Esophagus squamous epithelium (tissue), 5 donors: ENCODE measurements at regions not wholly inside any gene's neighbourhood (a gene's known extent, or its start where the extent isn't known, plus 50 kb on each side); places are given as distances from the start of the nearest gene placed in this dataset.

ENCODE experiments used
- DNase-seq: peaks from one replicate; lab custom pipeline; 2025; lab: John Stamatoyannopoulos, UW
- H3K27ac ChIP-seq, 4 donors: fragments of 200-600 bp; sonication (generic); one replicate each; pipeline ENCODE4 v1.5.1; 2016 to 2019; ENCODE audit warnings: mild to moderate bottlenecking in 1 of 4
- H3K27me3 ChIP-seq, 4 donors: fragments of 200-600 bp; sonication (generic); 1 replicate in 3 of 4; 2 replicates in 1 of 4; pipeline versions ENCODE4 v1.5.1 to v1.6.0; 2017 to 2021; ENCODE audit warnings: antibody characterized with exemption in 1 of 4
- H3K36me3 ChIP-seq, 3 donors: fragments of 200-600 bp; sonication (generic); one replicate each; pipeline ENCODE4 v1.5.1; 2016 to 2019
- H3K4me1 ChIP-seq, 3 donors: fragments of 200-600 bp; sonication (generic); one replicate each; pipeline ENCODE4 v1.5.1; 2017 to 2019
- H3K4me3 ChIP-seq, 4 donors: fragments of 200-600 bp; sonication (generic); 1 replicate in 3 of 4; 2 replicates in 1 of 4; pipeline ENCODE4 v1.5.1; 2016 to 2019; ENCODE audit warnings: mild to moderate bottlenecking in 2 of 4, moderate library complexity in 1 of 4
- H3K9me3 ChIP-seq, 3 donors: fragments of 200-600 bp; sonication (generic); one replicate each; pipeline ENCODE4 v1.5.1; 2016 to 2019
- POLR2A ChIP-seq, 4 donors: fragments of 450-650 bp; IDR thresholded peaks; one replicate each; pipeline ENCODE4 v1.6.1; 2017; ENCODE audit warnings: antibody characterized with exemption in 4 of 4, mild to moderate bottlenecking in 4 of 4, moderate library complexity in 3 of 4
- WGBS, 2 donors: methylation state at CpG; one replicate each; pipeline ENCODE4 v1.1.5; 2018; 5-methylcytosine and 5-hydroxymethylcytosine counted together
- intact Hi-C: fragments of 100-400 bp; cut with DNase I; formaldehyde crosslinking; loops from one replicate; pipeline ENCODE4 v1.15.0; 2022
- TF ChIP-seq, protein P1 (sequence below), 6 experiments: fragments of 450-650 bp in 4 of 6; fragments of 200-600 bp in 2 of 6; sonication (generic) in 2 of 6; IDR thresholded peaks; one replicate each; pipeline ENCODE4 v1.5.1; 2016 to 2019; ENCODE audit warnings: antibody characterized with exemption in 6 of 6, mild to moderate bottlenecking in 4 of 6, moderate library complexity in 4 of 6
- donor health status: DM: yes; HTN: yes; CAD: no.

- Histone ChIP-seq H3K27me3 (no peaks in the 10 kb centered on the region), H3K9me3 (no peaks in the 10 kb centered on the region), H3K4me3 (no peak overlapping the region), H3K27ac (no peak overlapping the region), H3K4me1 (peaks cover 0 to 7% (median 0%) of the 10 kb centered on the region in 3 donors), H3K36me3 (no peaks in the 10 kb centered on the region)
- WGBS, 2 donors = 14 to 57% methylated on average over 2 to 3 of the region's 3 CpGs
- intact Hi-C loops = no loop called here
- DNase-seq = no peak
- TF ChIP-seq, protein P1, sequence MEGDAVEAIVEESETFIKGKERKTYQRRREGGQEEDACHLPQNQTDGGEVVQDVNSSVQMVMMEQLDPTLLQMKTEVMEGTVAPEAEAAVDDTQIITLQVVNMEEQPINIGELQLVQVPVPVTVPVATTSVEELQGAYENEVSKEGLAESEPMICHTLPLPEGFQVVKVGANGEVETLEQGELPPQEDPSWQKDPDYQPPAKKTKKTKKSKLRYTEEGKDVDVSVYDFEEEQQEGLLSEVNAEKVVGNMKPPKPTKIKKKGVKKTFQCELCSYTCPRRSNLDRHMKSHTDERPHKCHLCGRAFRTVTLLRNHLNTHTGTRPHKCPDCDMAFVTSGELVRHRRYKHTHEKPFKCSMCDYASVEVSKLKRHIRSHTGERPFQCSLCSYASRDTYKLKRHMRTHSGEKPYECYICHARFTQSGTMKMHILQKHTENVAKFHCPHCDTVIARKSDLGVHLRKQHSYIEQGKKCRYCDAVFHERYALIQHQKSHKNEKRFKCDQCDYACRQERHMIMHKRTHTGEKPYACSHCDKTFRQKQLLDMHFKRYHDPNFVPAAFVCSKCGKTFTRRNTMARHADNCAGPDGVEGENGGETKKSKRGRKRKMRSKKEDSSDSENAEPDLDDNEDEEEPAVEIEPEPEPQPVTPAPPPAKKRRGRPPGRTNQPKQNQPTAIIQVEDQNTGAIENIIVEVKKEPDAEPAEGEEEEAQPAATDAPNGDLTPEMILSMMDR (IDR thresholded peaks at IDR 0.05) = no peak
- TF ChIP-seq POLR2A (IDR thresholded peaks at IDR 0.05) = no peak
Observed at GRCh38 chr4:65019775-65020174, 610.5 kb upstream of the TECRL start.

DNA sequence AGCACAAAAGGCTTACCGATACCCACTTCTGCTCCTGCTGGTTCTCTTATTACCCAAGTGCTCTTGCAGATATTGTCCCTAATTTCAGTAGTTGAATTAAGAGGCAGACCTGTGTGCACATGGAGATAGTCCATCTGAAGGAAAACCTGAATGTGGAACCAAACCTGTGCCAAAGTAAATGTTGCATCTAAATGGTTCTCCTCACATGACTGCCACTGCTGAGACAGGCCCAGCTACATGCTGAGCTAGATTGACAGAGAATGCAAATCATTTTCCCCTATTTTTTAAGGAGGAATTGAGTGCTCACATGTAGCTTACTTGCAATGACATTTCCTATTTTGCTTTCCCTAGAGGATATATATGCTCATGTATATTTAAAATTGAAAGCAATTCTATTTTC lies 609.1 kb upstream of the TECRL start:
- Histone ChIP-seq H3K9me3 (no peaks in the 10 kb centered on the region), H3K4me1 (no peaks in the 10 kb centered on the region), H3K4me3 (no peak overlapping the region), H3K27ac (no peak overlapping the region), H3K36me3 (no peaks in the 10 kb centered on the region), H3K27me3 (no peaks in the 10 kb centered on the region)
- WGBS, 2 donors = 78 to 100% methylated on average over 1 of the region's 1 CpG
- TF ChIP-seq, protein P1 (IDR thresholded peaks at IDR 0.05) = no peak
- TF ChIP-seq POLR2A (IDR thresholded peaks at IDR 0.05) = no peak
- no peak for DNase-seq
- intact Hi-C loops = no loop called here

DNA sequence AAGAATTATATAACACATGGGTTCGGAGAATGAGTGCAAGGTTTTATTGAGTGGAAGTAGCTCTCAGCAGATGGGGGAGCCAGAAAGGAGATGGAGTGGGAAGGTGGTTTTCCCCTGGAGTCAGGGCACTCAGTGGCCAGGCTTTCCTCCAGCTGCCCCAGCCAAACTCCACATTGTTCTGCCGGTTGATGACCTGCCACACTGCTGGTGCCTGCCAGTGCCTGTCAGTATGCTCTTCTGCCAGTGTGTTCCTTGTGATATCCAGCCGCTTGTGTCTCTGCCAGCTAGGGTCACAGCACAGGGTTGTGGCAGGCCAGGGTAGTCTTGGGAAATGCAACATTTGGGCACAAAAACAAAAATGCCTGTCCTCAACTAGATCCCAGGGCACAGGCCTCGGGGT lies 604.8 kb upstream of the TECRL start:
- TF ChIP-seq POLR2A (IDR thresholded peaks at IDR 0.05) = no peak
- TF ChIP-seq, protein P1 (IDR thresholded peaks at IDR 0.05) = no peak
- DNase-seq = no peak
- H3K4me1 ChIP-seq = no peaks in the 10 kb centered on the region
- H3K27me3 ChIP-seq = no peaks in the 10 kb centered on the region
- no peaks in the 10 kb centered on the region for H3K36me3 ChIP-seq
- intact Hi-C loops = no loop called here
- no peaks in the 10 kb centered on the region for H3K9me3 ChIP-seq
- 33 to 57% methylated on average over 1 to 3 of the region's 4 CpGs for WGBS, 2 donors
- H3K4me3 ChIP-seq = no peak overlapping the region
- no peak overlapping the region for H3K27ac ChIP-seq

- DNase-seq = no peak
- no peak for TF ChIP-seq POLR2A (IDR thresholded peaks at IDR 0.05)
- TF ChIP-seq, protein P1 (IDR thresholded peaks at IDR 0.05) = peak in 4 of 6 experiments; percentile 42 to 66 (median 47)
- H3K36me3 ChIP-seq = no peaks in the 10 kb centered on the region
- intact Hi-C loops = no loop called here
- H3K4me1 ChIP-seq = no peaks in the 10 kb centered on the region
- no peaks in the 10 kb centered on the region for H3K9me3 ChIP-seq
- H3K27ac ChIP-seq = no peak overlapping the region
- 28 to 33% methylated on average over 5 of the region's 5 CpGs for WGBS, 2 donors
- no peaks in the 10 kb centered on the region for H3K27me3 ChIP-seq
- no peak overlapping the region for H3K4me3 ChIP-seq
Observed at GRCh38 chr4:65007841-65008439, 598.7 kb upstream of the TECRL start.

- Histone ChIP-seq H3K36me3 (no peaks in the 10 kb centered on the region), H3K4me3 (no peak overlapping the region), H3K27ac (no peak overlapping the region), H3K27me3 (no peaks in the 10 kb centered on the region), H3K4me1 (no peaks in the 10 kb centered on the region), H3K9me3 (no peaks in the 10 kb centered on the region)
- DNase-seq = no peak
- intact Hi-C loops = no loop called here
- TF ChIP-seq, protein P1 (IDR thresholded peaks at IDR 0.05) = no peak
- no peak for TF ChIP-seq POLR2A (IDR thresholded peaks at IDR 0.05)
Observed at GRCh38 chr4:64975177-64975576, 565.9 kb upstream of the TECRL start.
